Loucy (cell line): ENCODE measurements at regions not wholly inside any gene's neighbourhood (a gene's known extent, or its start where the extent isn't known, plus 50 kb on each side); places are given as distances from the start of the nearest gene placed in this dataset.

Source experiments
- H2AFZ ChIP-seq: fragments of 200-600 bp; sonication (generic); 2 replicates; pipeline ENCODE4 v1.6.0; 2016; ENCODE audit warnings: antibody characterized with exemption, mild to moderate bottlenecking, low read length, moderate library complexity
- H3F3A ChIP-seq: fragments of 200-600 bp; 2 replicates; pipeline ENCODE4 v1.6.0; 2016; ENCODE audit warnings: antibody characterized with exemption, low read depth, mild to moderate bottlenecking
- H3K27me3 ChIP-seq: fragments of 200-600 bp; sonication (generic); 2 replicates; pipeline ENCODE4 v1.6.1; 2014; ENCODE audit warnings: low read length, mild to moderate bottlenecking; ENCODE audit not compliant: insufficient read depth, poor library complexity, severe bottlenecking
- H3K36me3 ChIP-seq: fragments of 200-600 bp; sonication (generic); 2 replicates; pipeline ENCODE4 v1.6.1; 2016; ENCODE audit warnings: low read length; ENCODE audit not compliant: insufficient read depth
- H3K4me1 ChIP-seq: fragments of 200-600 bp; sonication (generic); 2 replicates; pipeline ENCODE4 v1.5.1; 2014; ENCODE audit warnings: low read length, mild to moderate bottlenecking; ENCODE audit not compliant: insufficient read depth, poor library complexity, severe bottlenecking
- H3K4me2 ChIP-seq: fragments of 200-600 bp; sonication (generic); 2 replicates; pipeline ENCODE4 v1.6.0; 2014; ENCODE audit warnings: antibody characterized with exemption, low read length, low read depth, mild to moderate bottlenecking; ENCODE audit not compliant: poor library complexity, severe bottlenecking
- H3K4me3 ChIP-seq: fragments of 200-600 bp; sonication (generic); 2 replicates; pipeline ENCODE4 v1.5.1; 2014; ENCODE audit warnings: low read length, mild to moderate bottlenecking, mixed read lengths; ENCODE audit not compliant: poor library complexity, severe bottlenecking
- H3K79me2 ChIP-seq: fragments of 200-600 bp; sonication (generic); 2 replicates; pipeline ENCODE4 v1.6.1; 2014; ENCODE audit warnings: low read length; ENCODE audit not compliant: insufficient read depth
- H3K9ac ChIP-seq: fragments of 200-600 bp; sonication (generic); 2 replicates; pipeline ENCODE4 v1.6.0; 2014; ENCODE audit warnings: mild to moderate bottlenecking, low read depth, low read length, moderate library complexity; ENCODE audit not compliant: poor library complexity, severe bottlenecking
- H3K9me2 ChIP-seq: fragments of 200-600 bp; sonication (generic); replicated peaks from 2 replicates; pipeline ENCODE4 v1.6.1; 2016; ENCODE audit warnings: low read depth, low read length, mixed read lengths
- H3K9me3 ChIP-seq: fragments of 200-600 bp; sonication (generic); 2 replicates; pipeline ENCODE4 v1.6.1; 2014; ENCODE audit warnings: mild to moderate bottlenecking, antibody characterized with exemption, low read length, low read depth; ENCODE audit not compliant: insufficient read depth
- H4K20me1 ChIP-seq: fragments of 200-600 bp; sonication (generic); 2 replicates; pipeline ENCODE4 v1.6.0; 2014; ENCODE audit warnings: antibody characterized with exemption, low read length, mild to moderate bottlenecking; ENCODE audit not compliant: insufficient read depth, poor library complexity, severe bottlenecking
- EZH2phosphoT487 ChIP-seq: fragments of 200-600 bp; IDR thresholded peaks from 2 replicates; pipeline ENCODE4 v1.6.1; 2018; ENCODE audit warnings: antibody characterized with exemption, mild to moderate bottlenecking, moderate library complexity, borderline replicate concordance
- TF ChIP-seq, protein P1 (sequence below): fragments of 200-600 bp; sonication (generic); conservative IDR thresholded peaks from 2 replicates; pipeline ENCODE4 v1.5.1; 2014; ENCODE audit warnings: mild to moderate bottlenecking, antibody characterized with exemption, low read length

DNA sequence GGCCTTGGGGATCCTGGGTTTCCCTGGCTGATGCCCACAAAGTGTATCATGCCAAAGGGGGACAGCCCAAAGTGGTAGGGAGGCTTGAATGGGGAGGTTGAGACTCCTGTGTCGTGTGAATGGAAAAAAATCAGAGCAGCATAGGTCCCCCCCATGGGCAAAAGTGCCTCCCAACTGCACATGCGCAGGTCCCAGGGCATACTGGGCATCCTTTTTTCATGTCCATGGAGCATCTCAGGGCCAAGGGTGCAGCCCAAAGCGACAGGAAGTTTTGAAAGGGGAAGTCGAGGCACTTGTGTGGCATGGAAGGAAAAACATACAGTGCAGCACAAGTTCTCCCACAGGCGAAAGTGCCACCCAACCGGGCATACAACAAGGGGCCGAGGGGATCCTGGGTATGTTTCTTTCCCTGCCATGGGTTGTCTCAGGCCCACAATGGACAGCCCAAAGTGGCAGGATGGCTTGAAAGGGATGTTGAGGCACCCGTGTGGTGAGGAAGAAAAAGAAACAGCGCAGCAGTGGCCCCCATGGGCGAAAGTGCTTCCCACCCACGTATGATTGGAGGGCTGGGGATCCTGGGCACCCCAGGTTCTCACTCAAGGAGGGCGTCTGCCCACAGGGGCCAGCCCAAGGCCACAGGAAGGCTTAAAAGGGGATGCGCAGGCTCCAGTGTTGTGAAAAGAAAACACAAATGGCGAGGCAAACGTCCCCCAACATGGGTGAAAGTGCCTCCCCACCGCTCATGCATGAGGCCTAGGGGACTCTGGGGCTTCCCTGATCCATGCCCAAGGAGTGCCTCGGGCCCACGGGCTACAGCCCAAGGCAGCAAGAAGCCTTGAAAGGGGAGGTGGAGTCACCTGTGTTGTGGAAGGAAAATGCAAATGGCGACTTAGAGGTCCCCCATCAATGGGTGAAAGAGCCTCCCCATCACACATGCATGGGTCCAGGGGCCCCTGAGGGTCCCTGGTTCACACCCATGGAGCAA, 573.7 kb downstream of the ALG10 start:
- no peaks in the 10 kb centered on the region for H4K20me1 ChIP-seq
- no peaks in the 10 kb centered on the region for H3K36me3 ChIP-seq
- TF ChIP-seq, protein P1, sequence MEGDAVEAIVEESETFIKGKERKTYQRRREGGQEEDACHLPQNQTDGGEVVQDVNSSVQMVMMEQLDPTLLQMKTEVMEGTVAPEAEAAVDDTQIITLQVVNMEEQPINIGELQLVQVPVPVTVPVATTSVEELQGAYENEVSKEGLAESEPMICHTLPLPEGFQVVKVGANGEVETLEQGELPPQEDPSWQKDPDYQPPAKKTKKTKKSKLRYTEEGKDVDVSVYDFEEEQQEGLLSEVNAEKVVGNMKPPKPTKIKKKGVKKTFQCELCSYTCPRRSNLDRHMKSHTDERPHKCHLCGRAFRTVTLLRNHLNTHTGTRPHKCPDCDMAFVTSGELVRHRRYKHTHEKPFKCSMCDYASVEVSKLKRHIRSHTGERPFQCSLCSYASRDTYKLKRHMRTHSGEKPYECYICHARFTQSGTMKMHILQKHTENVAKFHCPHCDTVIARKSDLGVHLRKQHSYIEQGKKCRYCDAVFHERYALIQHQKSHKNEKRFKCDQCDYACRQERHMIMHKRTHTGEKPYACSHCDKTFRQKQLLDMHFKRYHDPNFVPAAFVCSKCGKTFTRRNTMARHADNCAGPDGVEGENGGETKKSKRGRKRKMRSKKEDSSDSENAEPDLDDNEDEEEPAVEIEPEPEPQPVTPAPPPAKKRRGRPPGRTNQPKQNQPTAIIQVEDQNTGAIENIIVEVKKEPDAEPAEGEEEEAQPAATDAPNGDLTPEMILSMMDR, result no peak
- TF ChIP-seq EZH2phosphoT487, result no peak
- no peaks in the 10 kb centered on the region for H3K4me1 ChIP-seq
- H3F3A ChIP-seq, result no peaks in the 10 kb centered on the region
- H3K27me3 ChIP-seq, result no peaks in the 10 kb centered on the region
- no peak overlapping the region for H3K4me2 ChIP-seq
- H3K9me3 ChIP-seq, result peaks cover 31% of the 10 kb centered on the region; the same call in 1 of the 2 replicates
- no peaks in the 10 kb centered on the region for H3K9me2 ChIP-seq
- H3K79me2 ChIP-seq, result no peaks in the 10 kb centered on the region
- H3K9ac ChIP-seq, result no peak overlapping the region
- no peak overlapping the region for H2AFZ ChIP-seq
- no peak overlapping the region for H3K4me3 ChIP-seq

DNA sequence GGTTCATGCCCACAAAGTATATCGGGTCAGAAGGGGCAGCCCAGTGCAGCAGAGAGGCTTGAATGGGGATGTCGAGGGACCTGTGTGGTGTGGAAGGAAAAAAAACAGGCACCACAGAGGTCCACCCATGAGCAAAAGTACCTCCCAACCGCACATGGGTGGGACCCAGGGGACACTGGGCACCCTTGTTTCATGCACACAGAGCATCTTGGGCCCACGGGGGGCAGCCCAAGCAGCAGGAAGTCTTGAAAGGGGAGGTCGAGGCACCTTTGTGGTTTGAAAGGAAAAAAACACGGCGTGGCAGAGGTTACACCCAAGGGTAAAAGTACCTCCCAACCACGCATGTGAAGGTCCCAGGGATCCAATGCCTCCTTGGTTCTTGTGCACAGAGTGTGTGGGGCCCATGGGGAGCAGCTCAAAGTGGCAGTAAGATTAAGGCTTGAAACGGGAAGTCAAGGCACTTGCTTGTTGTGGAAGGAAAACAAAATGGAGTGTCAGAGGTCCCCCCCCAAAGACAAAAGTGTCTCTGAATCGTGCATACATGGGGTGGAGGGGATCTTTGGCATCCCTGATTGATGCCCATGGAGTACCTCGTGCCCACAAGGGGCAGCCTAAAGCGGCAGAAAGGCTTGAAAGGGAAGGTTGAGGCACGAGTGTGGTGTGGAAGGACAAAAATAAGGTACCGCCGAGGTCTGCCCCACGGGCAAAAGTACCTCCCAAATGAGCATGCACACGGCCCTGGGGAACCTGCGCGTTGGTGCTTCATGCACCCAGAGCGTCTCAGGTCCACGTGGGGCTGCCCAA, 575.5 kb downstream of the ALG10 start:
- no peak overlapping the region for H3K4me2 ChIP-seq
- TF ChIP-seq, protein P1, result no peak
- no peak for TF ChIP-seq EZH2phosphoT487
- no peaks in the 10 kb centered on the region for H3F3A ChIP-seq
- no peak overlapping the region for H3K9ac ChIP-seq
- H3K9me3 ChIP-seq, result peaks cover 22% of the 10 kb centered on the region; the same call in 1 of the 2 replicates
- no peak overlapping the region for H2AFZ ChIP-seq
- no peaks in the 10 kb centered on the region for H4K20me1 ChIP-seq
- no peaks in the 10 kb centered on the region for H3K27me3 ChIP-seq
- no peaks in the 10 kb centered on the region for H3K79me2 ChIP-seq
- no peaks in the 10 kb centered on the region for H3K9me2 ChIP-seq
- no peaks in the 10 kb centered on the region for H3K36me3 ChIP-seq
- no peaks in the 10 kb centered on the region for H3K4me1 ChIP-seq
- no peak overlapping the region for H3K4me3 ChIP-seq

GRCh38 chr12:34598352-34598827, 576.1 kb downstream of the ALG10 start:
- H3F3A ChIP-seq, result no peaks in the 10 kb centered on the region
- H2AFZ ChIP-seq, result no peak overlapping the region
- TF ChIP-seq, protein P1, result no peak
- no peak for TF ChIP-seq EZH2phosphoT487
- no peak overlapping the region for H3K4me2 ChIP-seq
- H3K9me2 ChIP-seq, result no peaks in the 10 kb centered on the region
- no peaks in the 10 kb centered on the region for H3K27me3 ChIP-seq
- H3K4me3 ChIP-seq, result no peak overlapping the region
- H3K9me3 ChIP-seq, result peaks cover 19% of the 10 kb centered on the region; the same call in 1 of the 2 replicates
- H3K79me2 ChIP-seq, result no peaks in the 10 kb centered on the region
- H4K20me1 ChIP-seq, result no peaks in the 10 kb centered on the region
- no peaks in the 10 kb centered on the region for H3K4me1 ChIP-seq
- H3K36me3 ChIP-seq, result no peaks in the 10 kb centered on the region
- H3K9ac ChIP-seq, result no peak overlapping the region
